ENCODE measurements at regions not wholly inside any gene's neighbourhood (a gene's known extent, or its start where the extent isn't known, plus 50 kb on each side); places are given as distances from the start of the nearest gene placed in this dataset.

DNA sequence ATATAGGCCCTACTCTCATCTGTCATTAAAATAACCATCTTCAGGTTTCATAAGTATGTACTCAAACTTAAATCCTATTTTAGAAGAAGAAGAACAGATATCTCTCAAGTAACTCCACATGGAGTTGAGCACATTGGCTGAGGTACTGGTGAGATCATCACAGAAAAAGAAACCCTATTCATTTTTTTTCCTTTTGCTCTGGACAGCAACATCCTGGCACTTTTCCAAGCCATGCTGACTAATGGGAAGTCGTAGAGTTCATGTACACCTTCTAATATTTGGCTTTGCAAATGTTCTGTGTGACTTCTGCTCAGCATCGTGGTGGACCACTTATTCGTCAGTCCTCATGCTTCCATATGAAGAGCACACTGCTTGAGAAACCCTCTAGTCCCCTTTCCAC is 336.0 kb upstream of the KCNH8 start:
- Histone ChIP-seq H3K36me3 (ENCODE audit: insufficient read depth, low read length) (no peaks in the 10 kb centered on the region), H3K9me3 (ENCODE audit: control insufficient read depth in 1 of 2, low read length in 2 of 2) (no peaks in the 10 kb centered on the region), H3K27ac (ENCODE audit: low read depth, low read length) (no peak overlapping the region), H3K27me3 (ENCODE audit: insufficient read depth, low read length) (no peaks in the 10 kb centered on the region), H3K4me3 (ENCODE audit: low read length in 2 of 2) (no peak overlapping the region), H3K4me1 (ENCODE audit: insufficient read depth, low read length) (no peaks in the 10 kb centered on the region)
- ChIA-PET CTCF (ENCODE audit: partially characterized antibody) (no interaction called here), POLR2A (ENCODE audit: partially characterized antibody) (no interaction called here)
- peaks cover 0 to 3% (median 1%) of the 10 kb centered on the region in 4 donors for H3K4me1 Mint-ChIP-seq
- no peaks in the 10 kb centered on the region for H3K9me3 Mint-ChIP-seq
- intact Hi-C loops (cut with micrococcal nuclease) = no loop called here
- H3K27ac Mint-ChIP-seq = no peak overlapping the region
- H3K4me3 Mint-ChIP-seq = no peak overlapping the region
- no peak for DNase-seq
- no peaks in the 10 kb centered on the region for H3K36me3 Mint-ChIP-seq
- H3K27me3 Mint-ChIP-seq = peaks cover 1 to 2% of the 10 kb centered on the region in 2 donors

GRCh38 chr3:18810306-18810661 is 338.0 kb upstream of the KCNH8 start:
- H3K4me1 ChIP-seq (ENCODE audit: insufficient read depth, low read length) = no peaks in the 10 kb centered on the region

GRCh38 chr3:18809640-18810305 is 338.5 kb upstream of the KCNH8 start:
- no peak for DNase-seq
- intact Hi-C loops (cut with micrococcal nuclease) = no loop called here
- H3K27ac Mint-ChIP-seq = no peak overlapping the region
- Histone ChIP-seq H3K36me3 (ENCODE audit: insufficient read depth, low read length) (no peaks in the 10 kb centered on the region), H3K27ac (ENCODE audit: low read depth, low read length) (no peak overlapping the region), H3K9me3 (ENCODE audit: control insufficient read depth in 1 of 2, low read length in 2 of 2) (no peaks in the 10 kb centered on the region), H3K4me3 (ENCODE audit: low read length in 2 of 2) (no peak overlapping the region), H3K4me1 (ENCODE audit: insufficient read depth, low read length) (no peaks in the 10 kb centered on the region), H3K27me3 (ENCODE audit: insufficient read depth, low read length) (no peaks in the 10 kb centered on the region)
- peaks cover 0 to 2% (median 0%) of the 10 kb centered on the region in 8 donors for H3K9me3 Mint-ChIP-seq
- no peaks in the 10 kb centered on the region for H3K4me1 Mint-ChIP-seq
- no peak overlapping the region for H3K4me3 Mint-ChIP-seq
- POLR2A ChIA-PET (ENCODE audit: partially characterized antibody) = no interaction called here
- H3K27me3 Mint-ChIP-seq = peaks cover under 1 to 2% of the 10 kb centered on the region in 2 donors
- H3K36me3 Mint-ChIP-seq = no peaks in the 10 kb centered on the region
- CTCF ChIA-PET (ENCODE audit: partially characterized antibody) = no interaction called here

More at GRCh38 chr3:18810306-18810661, 338.0 kb upstream of the KCNH8 start:
- peaks cover 2% of the 10 kb centered on the region in 2 donors for H3K27me3 Mint-ChIP-seq
- Histone ChIP-seq H3K9me3 (ENCODE audit: control insufficient read depth in 1 of 2, low read length in 2 of 2) (no peaks in the 10 kb centered on the region), H3K4me3 (ENCODE audit: low read length in 2 of 2) (no peak overlapping the region), H3K27ac (ENCODE audit: low read depth, low read length) (no peak overlapping the region), H3K27me3 (ENCODE audit: insufficient read depth, low read length) (no peaks in the 10 kb centered on the region), H3K36me3 (ENCODE audit: insufficient read depth, low read length) (no peaks in the 10 kb centered on the region)
- no peaks in the 10 kb centered on the region for H3K4me1 Mint-ChIP-seq
- no peaks in the 10 kb centered on the region for H3K36me3 Mint-ChIP-seq
- H3K9me3 Mint-ChIP-seq = peaks cover 0 to 2% (median 0%) of the 10 kb centered on the region in 8 donors
- no peak overlapping the region for H3K27ac Mint-ChIP-seq
- POLR2A ChIA-PET (ENCODE audit: partially characterized antibody) = no interaction called here
- H3K4me3 Mint-ChIP-seq = no peak overlapping the region
- no peak for DNase-seq
- intact Hi-C loops (cut with micrococcal nuclease) = no loop called here
- CTCF ChIA-PET (ENCODE audit: partially characterized antibody) = no interaction called here

GRCh38 chr3:18808429-18808828 is 339.9 kb upstream of the KCNH8 start:
- Mint-ChIP-seq H3K36me3 (no peaks in the 10 kb centered on the region), H3K27me3 (peaks cover 0 to 2% of the 10 kb centered on the region in 2 donors), H3K9me3 (peaks cover 0 to 2% (median 0%) of the 10 kb centered on the region in 8 donors), H3K4me3 (no peak overlapping the region), H3K4me1 (no peaks in the 10 kb centered on the region), H3K27ac (no peak overlapping the region)
- H3K4me1 ChIP-seq (ENCODE audit: insufficient read depth, low read length) = no peaks in the 10 kb centered on the region
- no peaks in the 10 kb centered on the region for H3K9me3 ChIP-seq (ENCODE audit: control insufficient read depth in 1 of 2, low read length in 2 of 2)
- intact Hi-C loops (cut with micrococcal nuclease) = no loop called here
- no peaks in the 10 kb centered on the region for H3K36me3 ChIP-seq (ENCODE audit: insufficient read depth, low read length)
- CTCF ChIA-PET (ENCODE audit: partially characterized antibody) = no interaction called here
- H3K27me3 ChIP-seq (ENCODE audit: insufficient read depth, low read length) = no peaks in the 10 kb centered on the region
- DNase-seq = no peak
- H3K4me3 ChIP-seq (ENCODE audit: low read length in 2 of 2) = no peak overlapping the region
- H3K27ac ChIP-seq (ENCODE audit: low read depth, low read length) = no peak overlapping the region
- POLR2A ChIA-PET (ENCODE audit: partially characterized antibody) = no interaction called here

- Mint-ChIP-seq H3K9me3 (peaks cover 0 to 2% (median 0%) of the 10 kb centered on the region in 8 donors), H3K4me3 (no peak overlapping the region), H3K36me3 (no peaks in the 10 kb centered on the region), H3K27ac (no peak overlapping the region), H3K4me1 (no peaks in the 10 kb centered on the region), H3K27me3 (peaks cover 0 to 2% of the 10 kb centered on the region in 2 donors)
- no peak for DNase-seq
- CTCF ChIA-PET (ENCODE audit: partially characterized antibody) = no interaction called here
- Histone ChIP-seq H3K4me3 (ENCODE audit: low read length in 2 of 2) (no peak overlapping the region), H3K36me3 (ENCODE audit: insufficient read depth, low read length) (no peaks in the 10 kb centered on the region), H3K27me3 (ENCODE audit: insufficient read depth, low read length) (no peaks in the 10 kb centered on the region), H3K4me1 (ENCODE audit: insufficient read depth, low read length) (no peaks in the 10 kb centered on the region), H3K9me3 (ENCODE audit: control insufficient read depth in 1 of 2, low read length in 2 of 2) (no peaks in the 10 kb centered on the region), H3K27ac (ENCODE audit: low read depth, low read length) (no peak overlapping the region)
- intact Hi-C loops (cut with micrococcal nuclease) = no loop called here
- POLR2A ChIA-PET (ENCODE audit: partially characterized antibody) = no interaction called here
Observed at GRCh38 chr3:18807593-18807992, 340.7 kb upstream of the KCNH8 start.

DNA sequence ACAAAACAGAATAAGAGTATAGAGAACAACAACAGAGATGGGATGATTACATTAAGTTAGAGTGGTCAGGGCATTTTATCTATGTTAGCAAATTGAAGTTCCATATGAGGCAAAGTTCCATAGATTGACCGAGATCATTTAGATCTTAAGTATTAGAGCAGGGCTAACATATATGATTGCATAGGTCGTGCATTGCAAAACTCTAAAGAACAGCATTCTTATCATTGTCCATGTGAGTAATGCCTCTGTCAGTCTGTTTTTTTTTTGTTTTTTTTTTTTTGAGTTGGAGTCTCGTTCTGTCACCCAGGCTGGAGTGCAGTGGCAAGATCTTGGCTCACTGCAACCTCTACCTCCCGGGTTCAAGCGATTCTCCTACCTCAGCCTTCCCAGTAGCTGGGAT is 341.7 kb upstream of the KCNH8 start:
- CTCF ChIA-PET (ENCODE audit: partially characterized antibody) = no interaction called here
- H3K27me3 ChIP-seq (ENCODE audit: insufficient read depth, low read length) = no peaks in the 10 kb centered on the region
- Mint-ChIP-seq H3K4me1 (no peaks in the 10 kb centered on the region), H3K9me3 (peaks cover 0 to 2% (median 0%) of the 10 kb centered on the region in 8 donors), H3K4me3 (no peak overlapping the region), H3K27ac (no peak overlapping the region), H3K27me3 (peaks cover 0 to 2% of the 10 kb centered on the region in 2 donors), H3K36me3 (no peaks in the 10 kb centered on the region)
- POLR2A ChIA-PET (ENCODE audit: partially characterized antibody) = no interaction called here
- H3K9me3 ChIP-seq (ENCODE audit: control insufficient read depth in 1 of 2, low read length in 2 of 2) = no peaks in the 10 kb centered on the region
- no peaks in the 10 kb centered on the region for H3K4me1 ChIP-seq (ENCODE audit: insufficient read depth, low read length)
- DNase-seq = no peak
- H3K27ac ChIP-seq (ENCODE audit: low read depth, low read length) = no peak overlapping the region
- H3K4me3 ChIP-seq (ENCODE audit: low read length in 2 of 2) = no peak overlapping the region
- H3K36me3 ChIP-seq (ENCODE audit: insufficient read depth, low read length) = no peaks in the 10 kb centered on the region
- intact Hi-C loops (cut with micrococcal nuclease) = no loop called here

DNA sequence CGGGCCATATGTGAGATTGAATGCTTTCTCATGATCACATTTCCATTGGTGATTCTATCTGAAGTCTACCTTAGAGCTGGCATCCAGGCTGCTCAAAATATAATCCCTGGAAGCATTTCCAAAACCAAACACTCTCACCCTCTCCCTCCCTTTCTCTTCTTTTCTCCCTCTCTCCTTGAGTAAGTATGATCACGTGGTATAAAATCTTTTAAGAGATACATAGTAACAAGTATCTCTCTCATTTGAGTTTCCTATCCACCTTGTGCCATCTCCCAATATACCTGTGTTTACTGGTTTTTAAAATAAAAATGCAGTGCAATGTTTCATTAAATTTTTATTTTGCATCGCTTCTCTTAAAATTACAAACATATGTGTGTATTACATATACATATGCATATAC is 350.9 kb upstream of the KCNH8 start:
- Mint-ChIP-seq H3K36me3 (no peaks in the 10 kb centered on the region), H3K4me1 (no peaks in the 10 kb centered on the region), H3K9me3 (peaks cover 0 to 4% (median 0%) of the 10 kb centered on the region in 8 donors), H3K27ac (no peak overlapping the region), H3K27me3 (peaks cover 2 to 3% of the 10 kb centered on the region in 2 donors), H3K4me3 (no peak overlapping the region)
- Histone ChIP-seq H3K9me3 (ENCODE audit: control insufficient read depth in 1 of 2, low read length in 2 of 2) (no peaks in the 10 kb centered on the region), H3K4me1 (ENCODE audit: insufficient read depth, low read length) (no peaks in the 10 kb centered on the region), H3K27ac (ENCODE audit: low read depth, low read length) (no peak overlapping the region), H3K4me3 (ENCODE audit: low read length in 2 of 2) (no peak overlapping the region), H3K36me3 (ENCODE audit: insufficient read depth, low read length) (no peaks in the 10 kb centered on the region), H3K27me3 (ENCODE audit: insufficient read depth, low read length) (no peaks in the 10 kb centered on the region)
- CTCF ChIA-PET (ENCODE audit: partially characterized antibody) = interaction anchor here (0.9 kb wide), 1 partner anchor 238 kb away, joined by 3 read pairs; no protein-coding TSS in a partner anchor
- intact Hi-C loops (cut with micrococcal nuclease) = no loop called here
- POLR2A ChIA-PET (ENCODE audit: partially characterized antibody) = no interaction called here
- no peak for DNase-seq

GRCh38 chr3:18795078-18795477 is 353.2 kb upstream of the KCNH8 start:
- no peak overlapping the region for H3K27ac Mint-ChIP-seq
- no peak overlapping the region for H3K4me3 Mint-ChIP-seq
- DNase-seq = no peak
- Histone ChIP-seq H3K9me3 (ENCODE audit: control insufficient read depth in 1 of 2, low read length in 2 of 2) (no peaks in the 10 kb centered on the region), H3K4me1 (ENCODE audit: insufficient read depth, low read length) (no peaks in the 10 kb centered on the region), H3K4me3 (ENCODE audit: low read length in 2 of 2) (no peak overlapping the region), H3K27ac (ENCODE audit: low read depth, low read length) (no peak overlapping the region), H3K36me3 (ENCODE audit: insufficient read depth, low read length) (no peaks in the 10 kb centered on the region), H3K27me3 (ENCODE audit: insufficient read depth, low read length) (no peaks in the 10 kb centered on the region)
- peaks cover 0 to 2% of the 10 kb centered on the region in 2 donors for H3K27me3 Mint-ChIP-seq
- intact Hi-C loops (cut with micrococcal nuclease) = no loop called here
- ChIA-PET CTCF (ENCODE audit: partially characterized antibody) (no interaction called here), POLR2A (ENCODE audit: partially characterized antibody) (no interaction called here)
- peaks cover 0 to 4% (median 0%) of the 10 kb centered on the region in 8 donors for H3K9me3 Mint-ChIP-seq
- no peaks in the 10 kb centered on the region for H3K36me3 Mint-ChIP-seq
- H3K4me1 Mint-ChIP-seq = peaks cover 0 to 4% (median 2%) of the 10 kb centered on the region in 4 donors
